Vagina (tissue), 2 donors: ENCODE measurements at regions not wholly inside any gene's neighbourhood (a gene's known extent, or its start where the extent isn't known, plus 50 kb on each side); places are given as distances from the start of the nearest gene placed in this dataset.

ENCODE experiments used
- DNase-seq, 2 donors: peaks; one replicate each; pipeline ENCODE4 v3.0.0-alpha.2; 2017; ENCODE audit errors: extremely low spot score in 2 of 2
- H3K27ac ChIP-seq: fragments of 200-600 bp; sonication (generic); one replicate; pipeline ENCODE4 v1.5.1; 2019
- H3K27me3 ChIP-seq: fragments of 200-600 bp; sonication (generic); one replicate; pipeline ENCODE4 v1.5.1; 2019
- H3K36me3 ChIP-seq, 2 donors: fragments of 200-600 bp; sonication (generic); one replicate each; pipeline ENCODE4 v1.5.1; 2017 to 2019
- H3K4me1 ChIP-seq: fragments of 200-600 bp; sonication (generic); one replicate; pipeline ENCODE4 v1.5.1; 2019
- H3K4me3 ChIP-seq, 2 donors: fragments of 200-600 bp; sonication (generic); 1 replicate in 1 of 2; 2 replicates in 1 of 2; pipeline ENCODE4 v1.5.1; 2016 to 2019
- H3K9me3 ChIP-seq: fragments of 200-600 bp; sonication (generic); one replicate; pipeline ENCODE4 v1.5.1; 2019
- POLR2A ChIP-seq, 2 donors: fragments of 450-650 bp; IDR thresholded peaks; one replicate each; pipeline ENCODE4 v1.6.1; 2017; ENCODE audit warnings: antibody characterized with exemption in 2 of 2, mild to moderate bottlenecking in 2 of 2, moderate library complexity in 2 of 2
- POLR2AphosphoS5 ChIP-seq, 2 donors: sonication (generic); formaldehyde crosslinking; IDR thresholded peaks; one replicate each; pipeline ENCODE4 v1.9.0; 2017; ENCODE audit warnings: antibody characterized with exemption in 2 of 2, mild to moderate bottlenecking in 2 of 2, low read depth in 1 of 2; ENCODE audit not compliant: insufficient read depth in 1 of 2
- intact Hi-C: fragments of 100-400 bp; cut with DNase I; formaldehyde crosslinking; loops from one replicate; pipeline ENCODE4 v1.15.1; 2023
- TF ChIP-seq, protein P1 (sequence below), 3 experiments: fragments of 450-650 bp in 2 of 3; fragments of 200-600 bp in 1 of 3; sonication (generic) in 1 of 3; IDR thresholded peaks; one replicate each; pipeline ENCODE4 v1.5.1; 2017 to 2019; ENCODE audit warnings: antibody characterized with exemption in 3 of 3, mild to moderate bottlenecking in 2 of 3, moderate library complexity in 2 of 3

DNA sequence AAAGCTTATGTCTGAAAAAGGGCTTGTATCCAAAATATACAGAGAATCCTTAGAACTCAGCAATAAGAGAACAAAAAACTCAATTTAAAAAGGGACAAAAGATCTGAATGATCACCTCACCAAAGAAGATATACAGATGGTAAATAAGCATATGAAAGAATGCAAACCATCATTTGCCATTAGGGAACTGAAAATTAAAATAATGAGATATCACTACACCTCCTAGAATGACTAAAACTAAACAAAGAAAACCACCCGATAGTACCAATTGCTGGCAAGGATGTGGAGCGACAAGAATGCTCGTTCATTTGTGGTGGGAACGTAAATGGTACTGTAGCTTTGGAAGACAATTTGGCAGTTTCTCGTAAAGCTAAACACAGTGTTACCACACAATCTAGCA lies 66.9 kb upstream of the MPHOSPH6 start:
- Histone ChIP-seq H3K4me3 (no peak overlapping the region), H3K4me1 (no peaks in the 10 kb centered on the region), H3K9me3 (no peaks in the 10 kb centered on the region), H3K27ac (no peak overlapping the region), H3K27me3 (no peaks in the 10 kb centered on the region), H3K36me3 (no peaks in the 10 kb centered on the region)
- no peak for TF ChIP-seq POLR2A (IDR thresholded peaks at IDR 0.05)
- TF ChIP-seq POLR2AphosphoS5 (IDR thresholded peaks at IDR 0.05; ENCODE audit: insufficient read depth in 1 of 2, low read depth in 1 of 2), result no peak
- TF ChIP-seq, protein P1, sequence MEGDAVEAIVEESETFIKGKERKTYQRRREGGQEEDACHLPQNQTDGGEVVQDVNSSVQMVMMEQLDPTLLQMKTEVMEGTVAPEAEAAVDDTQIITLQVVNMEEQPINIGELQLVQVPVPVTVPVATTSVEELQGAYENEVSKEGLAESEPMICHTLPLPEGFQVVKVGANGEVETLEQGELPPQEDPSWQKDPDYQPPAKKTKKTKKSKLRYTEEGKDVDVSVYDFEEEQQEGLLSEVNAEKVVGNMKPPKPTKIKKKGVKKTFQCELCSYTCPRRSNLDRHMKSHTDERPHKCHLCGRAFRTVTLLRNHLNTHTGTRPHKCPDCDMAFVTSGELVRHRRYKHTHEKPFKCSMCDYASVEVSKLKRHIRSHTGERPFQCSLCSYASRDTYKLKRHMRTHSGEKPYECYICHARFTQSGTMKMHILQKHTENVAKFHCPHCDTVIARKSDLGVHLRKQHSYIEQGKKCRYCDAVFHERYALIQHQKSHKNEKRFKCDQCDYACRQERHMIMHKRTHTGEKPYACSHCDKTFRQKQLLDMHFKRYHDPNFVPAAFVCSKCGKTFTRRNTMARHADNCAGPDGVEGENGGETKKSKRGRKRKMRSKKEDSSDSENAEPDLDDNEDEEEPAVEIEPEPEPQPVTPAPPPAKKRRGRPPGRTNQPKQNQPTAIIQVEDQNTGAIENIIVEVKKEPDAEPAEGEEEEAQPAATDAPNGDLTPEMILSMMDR (IDR thresholded peaks at IDR 0.05), result no peak
- intact Hi-C loops, result no loop called here
- no peak for DNase-seq

GRCh38 chr16:82236415-82236814 lies 66.4 kb upstream of the MPHOSPH6 start:
- Histone ChIP-seq H3K27ac (no peak overlapping the region), H3K27me3 (no peaks in the 10 kb centered on the region), H3K4me1 (no peaks in the 10 kb centered on the region), H3K9me3 (no peaks in the 10 kb centered on the region), H3K4me3 (no peak overlapping the region), H3K36me3 (no peaks in the 10 kb centered on the region)
- DNase-seq, result no peak
- intact Hi-C loops, result no loop called here
- TF ChIP-seq, protein P1 (IDR thresholded peaks at IDR 0.05), result no peak
- TF ChIP-seq POLR2A (IDR thresholded peaks at IDR 0.05) (no peak), POLR2AphosphoS5 (IDR thresholded peaks at IDR 0.05; ENCODE audit: insufficient read depth in 1 of 2, low read depth in 1 of 2) (no peak)

DNA sequence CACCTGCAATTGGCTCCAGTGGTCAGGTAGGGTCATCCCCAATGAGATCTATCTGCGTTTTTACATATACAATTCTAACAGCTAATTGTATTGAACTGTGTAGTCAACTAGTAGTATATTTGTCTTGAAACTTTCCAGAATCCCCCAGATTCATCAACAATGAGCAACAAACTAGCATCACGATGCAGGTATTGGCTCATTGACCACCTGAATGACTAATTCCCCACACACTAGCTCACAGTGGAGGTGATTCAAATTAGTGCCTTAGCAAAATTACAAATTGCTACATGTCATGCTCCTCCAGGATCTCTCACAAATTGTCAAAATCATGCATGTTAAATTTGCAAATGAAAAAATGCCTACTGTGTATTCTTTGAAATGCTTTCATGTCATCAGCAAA lies 62.8 kb upstream of the MPHOSPH6 start:
- Histone ChIP-seq H3K9me3 (no peaks in the 10 kb centered on the region), H3K36me3 (no peaks in the 10 kb centered on the region), H3K4me1 (no peaks in the 10 kb centered on the region), H3K27ac (no peak overlapping the region), H3K27me3 (no peaks in the 10 kb centered on the region), H3K4me3 (no peak overlapping the region)
- TF ChIP-seq, protein P1 (IDR thresholded peaks at IDR 0.05), result no peak
- TF ChIP-seq POLR2A (IDR thresholded peaks at IDR 0.05) (no peak), POLR2AphosphoS5 (IDR thresholded peaks at IDR 0.05; ENCODE audit: insufficient read depth in 1 of 2, low read depth in 1 of 2) (no peak)
- no peak for DNase-seq
- intact Hi-C loops, result no loop called here

DNA sequence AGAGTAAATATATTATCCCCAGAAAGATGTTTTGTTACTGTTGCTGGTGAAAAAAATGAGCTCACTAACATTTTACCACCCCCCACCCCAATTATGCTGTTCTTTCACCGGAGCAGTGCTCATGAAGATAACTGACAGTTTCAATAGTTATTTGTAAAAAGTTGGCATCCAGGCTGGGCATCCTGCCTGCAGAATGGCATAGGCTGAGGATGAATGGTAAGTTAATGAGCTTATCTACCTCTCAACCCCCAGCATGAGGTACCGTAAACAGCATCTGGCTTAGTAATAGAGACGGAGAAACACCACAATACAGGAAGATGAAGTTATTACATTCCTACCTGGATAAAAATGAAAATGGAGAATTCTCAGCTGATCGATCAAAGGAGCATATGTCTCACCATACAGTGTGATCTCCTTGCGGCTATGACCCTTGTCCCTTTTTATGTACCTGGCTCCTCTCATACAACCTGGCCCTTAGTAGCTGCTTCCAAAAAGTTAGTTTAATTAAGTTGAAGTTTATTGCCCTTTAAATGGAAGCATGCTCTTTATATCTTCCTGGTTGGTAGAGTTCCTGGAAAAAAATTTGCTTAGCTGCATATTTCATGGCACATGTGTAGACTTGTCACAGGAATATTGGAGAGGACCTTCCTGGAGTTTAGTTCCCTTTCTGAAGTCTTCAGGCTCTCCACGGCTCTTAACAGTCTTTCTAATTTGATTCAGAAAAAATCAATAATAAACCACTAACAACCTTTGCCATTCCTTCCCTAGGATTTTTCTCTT lies 61.2 kb upstream of the MPHOSPH6 start:
- H3K4me1 ChIP-seq, result no peaks in the 10 kb centered on the region
- TF ChIP-seq POLR2AphosphoS5 (IDR thresholded peaks at IDR 0.05; ENCODE audit: insufficient read depth in 1 of 2, low read depth in 1 of 2) (no peak), POLR2A (IDR thresholded peaks at IDR 0.05) (no peak)
- TF ChIP-seq, protein P1 (IDR thresholded peaks at IDR 0.05), result no peak
- no peak overlapping the region for H3K27ac ChIP-seq
- no peaks in the 10 kb centered on the region for H3K9me3 ChIP-seq
- H3K36me3 ChIP-seq, result no peaks in the 10 kb centered on the region
- no peak overlapping the region for H3K4me3 ChIP-seq
- intact Hi-C loops, result no loop called here
- no peak for DNase-seq
- H3K27me3 ChIP-seq, result no peaks in the 10 kb centered on the region
